ENCODE measurements at regions not wholly inside any gene's neighbourhood (a gene's known extent, or its start where the extent isn't known, plus 50 kb on each side); places are given as distances from the start of the nearest gene placed in this dataset.

DNA sequence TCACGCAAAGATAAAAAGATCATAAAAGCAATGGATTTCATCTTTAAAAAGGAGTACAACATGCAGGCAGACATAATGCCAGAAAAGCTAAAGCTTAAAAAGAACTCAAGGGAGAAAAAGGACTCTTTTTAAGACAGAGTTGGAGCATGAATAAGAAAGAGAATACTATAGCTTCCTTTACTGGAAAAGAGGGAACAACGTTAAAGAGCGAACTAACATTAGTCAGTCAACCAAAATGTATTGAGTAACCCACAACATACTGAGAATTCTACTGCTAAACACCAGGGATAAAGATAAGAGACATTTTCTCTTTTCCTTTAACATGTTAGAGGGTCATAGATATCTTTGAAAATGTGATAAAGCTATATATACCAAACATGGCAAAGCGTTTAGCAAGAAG, 182.0 kb downstream of the DUSP10 start:
- no peaks in the 10 kb centered on the region for H3K9me3 ChIP-seq (ENCODE audit: low read length)
- no peak overlapping the region for H3K4me2 ChIP-seq (ENCODE audit: low read length)
- no peak overlapping the region for H3K9ac ChIP-seq (ENCODE audit: low read length)

GRCh38 chr1:221562542-221563475, 179.1 kb downstream of the DUSP10 start:
- H4K20me1 ChIP-seq (ENCODE audit: insufficient read depth), result no peaks in the 10 kb centered on the region
- no peaks in the 10 kb centered on the region for H3K9me2 ChIP-seq (ENCODE audit: insufficient read depth, low read length)
- no peak overlapping the region for H2AFZ ChIP-seq (ENCODE audit: low read depth, low read length)
- H3K27me3 ChIP-seq (ENCODE audit: insufficient read depth, low read depth, low read length), result no peaks in the 10 kb centered on the region
- no peak overlapping the region for H3K4me2 ChIP-seq (ENCODE audit: low read length)
- no peak overlapping the region for H3K27ac ChIP-seq (ENCODE audit: low read length)
- H3K9me3 ChIP-seq (ENCODE audit: low read length), result no peaks in the 10 kb centered on the region
- no peaks in the 10 kb centered on the region for H3K79me2 ChIP-seq (replicated peaks; ENCODE audit: insufficient read depth, low read length)
- TF ChIP-seq EP300 (conservative IDR thresholded peaks at IDR 0.05; ENCODE audit: poor library complexity, severe bottlenecking) (no peak), TAF1 (IDR thresholded peaks at IDR 0.05; ENCODE audit: low read depth) (no peak), EZH2 (IDR thresholded peaks at IDR 0.05; ENCODE audit: borderline replicate concordance, insufficient read depth, low read length, poor library complexity, severe bottlenecking) (no peak), SMC3 (conservative IDR thresholded peaks at IDR 0.05; ENCODE audit: poor library complexity) (no peak)
- H3F3A ChIP-seq (ENCODE audit: insufficient read depth, low read length, poor library complexity, severe bottlenecking), result no peaks in the 10 kb centered on the region
- no peak overlapping the region for H3K9ac ChIP-seq (ENCODE audit: low read length)
- H3K4me3 ChIP-seq (ENCODE audit: low read length), result no peak overlapping the region
- no peaks in the 10 kb centered on the region for H3K36me3 ChIP-seq (ENCODE audit: insufficient read depth, low read length)

More for the DNA sequence above, 182.0 kb downstream of the DUSP10 start:
- no peaks in the 10 kb centered on the region for H3K36me3 ChIP-seq (ENCODE audit: insufficient read depth, low read length)
- H3K27ac ChIP-seq (ENCODE audit: low read length), result no peak overlapping the region
- no peaks in the 10 kb centered on the region for H3K79me2 ChIP-seq (replicated peaks; ENCODE audit: insufficient read depth, low read length)
- H2AFZ ChIP-seq (ENCODE audit: low read depth, low read length), result no peak overlapping the region
- H3K4me3 ChIP-seq (ENCODE audit: low read length), result no peak overlapping the region
- H3K9me2 ChIP-seq (ENCODE audit: insufficient read depth, low read length), result no peaks in the 10 kb centered on the region
- H3K27me3 ChIP-seq (ENCODE audit: insufficient read depth, low read depth, low read length), result no peaks in the 10 kb centered on the region
- H3F3A ChIP-seq (ENCODE audit: insufficient read depth, low read length, poor library complexity, severe bottlenecking), result no peaks in the 10 kb centered on the region
- H4K20me1 ChIP-seq (ENCODE audit: insufficient read depth), result no peaks in the 10 kb centered on the region
- TF ChIP-seq SMC3 (conservative IDR thresholded peaks at IDR 0.05; ENCODE audit: poor library complexity) (no peak), EZH2 (IDR thresholded peaks at IDR 0.05; ENCODE audit: borderline replicate concordance, insufficient read depth, low read length, poor library complexity, severe bottlenecking) (no peak), MXI1 (conservative IDR thresholded peaks at IDR 0.05; ENCODE audit: poor library complexity, severe bottlenecking) (no peak), TAF1 (IDR thresholded peaks at IDR 0.05; ENCODE audit: low read depth) (no peak), EP300 (conservative IDR thresholded peaks at IDR 0.05; ENCODE audit: poor library complexity, severe bottlenecking) (no peak), POLR2AphosphoS5 (IDR thresholded peaks at IDR 0.05) (no peak), REST (IDR thresholded peaks at IDR 0.05; ENCODE audit: borderline replicate concordance) (no peak), RAD21 (conservative IDR thresholded peaks at IDR 0.05) (no peak)

- no peaks in the 10 kb centered on the region for H3K9me3 ChIP-seq (ENCODE audit: low read length)
- H3K9ac ChIP-seq (ENCODE audit: low read length), result no peak overlapping the region
- no peaks in the 10 kb centered on the region for H3K36me3 ChIP-seq (ENCODE audit: insufficient read depth, low read length)
- no peak overlapping the region for H3K4me3 ChIP-seq (ENCODE audit: low read length)
- no peaks in the 10 kb centered on the region for H3F3A ChIP-seq (ENCODE audit: insufficient read depth, low read length, poor library complexity, severe bottlenecking)
- no peaks in the 10 kb centered on the region for H4K20me1 ChIP-seq (ENCODE audit: insufficient read depth)
- H2AFZ ChIP-seq (ENCODE audit: low read depth, low read length), result no peak overlapping the region
- no peaks in the 10 kb centered on the region for H3K27me3 ChIP-seq (ENCODE audit: insufficient read depth, low read depth, low read length)
- no peak overlapping the region for H3K4me2 ChIP-seq (ENCODE audit: low read length)
- H3K9me2 ChIP-seq (ENCODE audit: insufficient read depth, low read length), result no peaks in the 10 kb centered on the region
- TF ChIP-seq MXI1 (conservative IDR thresholded peaks at IDR 0.05; ENCODE audit: poor library complexity, severe bottlenecking), result no peak
- TF ChIP-seq SMC3 (conservative IDR thresholded peaks at IDR 0.05; ENCODE audit: poor library complexity), result no peak
- no peak for TF ChIP-seq TAF1 (IDR thresholded peaks at IDR 0.05; ENCODE audit: low read depth)
- no peak for TF ChIP-seq EP300 (conservative IDR thresholded peaks at IDR 0.05; ENCODE audit: poor library complexity, severe bottlenecking)
- TF ChIP-seq EZH2 (IDR thresholded peaks at IDR 0.05; ENCODE audit: borderline replicate concordance, insufficient read depth, low read length, poor library complexity, severe bottlenecking), result no peak
- TF ChIP-seq POLR2AphosphoS5 (IDR thresholded peaks at IDR 0.05), result no peak
- TF ChIP-seq, protein P1, sequence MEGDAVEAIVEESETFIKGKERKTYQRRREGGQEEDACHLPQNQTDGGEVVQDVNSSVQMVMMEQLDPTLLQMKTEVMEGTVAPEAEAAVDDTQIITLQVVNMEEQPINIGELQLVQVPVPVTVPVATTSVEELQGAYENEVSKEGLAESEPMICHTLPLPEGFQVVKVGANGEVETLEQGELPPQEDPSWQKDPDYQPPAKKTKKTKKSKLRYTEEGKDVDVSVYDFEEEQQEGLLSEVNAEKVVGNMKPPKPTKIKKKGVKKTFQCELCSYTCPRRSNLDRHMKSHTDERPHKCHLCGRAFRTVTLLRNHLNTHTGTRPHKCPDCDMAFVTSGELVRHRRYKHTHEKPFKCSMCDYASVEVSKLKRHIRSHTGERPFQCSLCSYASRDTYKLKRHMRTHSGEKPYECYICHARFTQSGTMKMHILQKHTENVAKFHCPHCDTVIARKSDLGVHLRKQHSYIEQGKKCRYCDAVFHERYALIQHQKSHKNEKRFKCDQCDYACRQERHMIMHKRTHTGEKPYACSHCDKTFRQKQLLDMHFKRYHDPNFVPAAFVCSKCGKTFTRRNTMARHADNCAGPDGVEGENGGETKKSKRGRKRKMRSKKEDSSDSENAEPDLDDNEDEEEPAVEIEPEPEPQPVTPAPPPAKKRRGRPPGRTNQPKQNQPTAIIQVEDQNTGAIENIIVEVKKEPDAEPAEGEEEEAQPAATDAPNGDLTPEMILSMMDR (IDR thresholded peaks at IDR 0.05; ENCODE audit: poor library complexity, severe bottlenecking), result no peak
- TF ChIP-seq RAD21 (conservative IDR thresholded peaks at IDR 0.05), result no peak
- TF ChIP-seq REST (IDR thresholded peaks at IDR 0.05; ENCODE audit: borderline replicate concordance), result no peak
- H3K27ac ChIP-seq (ENCODE audit: low read length), result no peak overlapping the region
- no peaks in the 10 kb centered on the region for H3K79me2 ChIP-seq (replicated peaks; ENCODE audit: insufficient read depth, low read length)
Observed at GRCh38 chr1:221563476-221563921, 178.4 kb downstream of the DUSP10 start.
